ENCODE measurements at regions not wholly inside any gene's neighbourhood (a gene's known extent, or its start where the extent isn't known, plus 50 kb on each side); places are given as distances from the start of the nearest gene placed in this dataset.

DNA sequence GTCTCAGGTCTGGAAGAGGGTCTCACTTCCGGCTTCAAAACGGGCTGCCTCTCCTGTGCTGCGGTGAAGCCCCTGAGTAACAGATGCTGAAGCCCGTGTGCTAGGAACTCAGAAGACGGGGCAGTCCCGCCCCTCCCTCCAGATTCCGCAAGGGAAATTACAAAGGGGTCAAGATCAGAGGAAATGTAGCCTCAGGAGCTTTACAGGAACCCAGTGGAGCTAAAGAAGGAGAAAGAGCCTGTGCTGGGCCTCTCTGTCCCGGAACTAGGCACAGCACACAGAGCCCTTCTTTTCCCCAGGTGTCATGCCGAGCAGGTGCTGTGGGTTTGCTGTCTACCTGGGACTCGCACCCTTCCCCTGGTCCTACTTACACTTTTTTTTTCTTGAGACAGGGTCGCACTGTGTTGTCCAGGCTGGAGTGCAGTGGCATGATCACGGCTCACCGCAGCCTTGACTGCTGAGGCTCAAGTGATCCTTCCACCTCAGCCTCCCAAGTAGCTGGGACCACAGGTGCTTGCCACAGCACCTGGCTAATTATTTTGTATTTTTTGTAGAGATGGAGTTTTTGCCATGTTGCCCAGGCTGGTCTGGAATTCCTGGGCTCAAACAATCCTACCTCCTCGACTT, 72.7 kb upstream of the MAP4K4 start:
- Mint-ChIP-seq H3K9me3 (no peaks in the 10 kb centered on the region), H3K4me3 (no peak overlapping the region), H3K27me3 (no peaks in the 10 kb centered on the region), H3K36me3 (ENCODE audit: low read depth) (no peaks in the 10 kb centered on the region), H3K4me1 (ENCODE audit: low read depth) (peaks cover 28% of the 10 kb centered on the region), H3K27ac (no peak overlapping the region)
- ChIA-PET POLR2A (no interaction called here), CTCF (interaction anchor here (1.2 kb wide), 1 partner anchor 9 kb away, joined by 4 read pairs; no protein-coding TSS in a partner anchor)
- no peak for DNase-seq
- ATAC-seq, result no peak
- intact Hi-C loops (cut with micrococcal nuclease), result no loop called here
- TF ChIP-seq, protein P1, sequence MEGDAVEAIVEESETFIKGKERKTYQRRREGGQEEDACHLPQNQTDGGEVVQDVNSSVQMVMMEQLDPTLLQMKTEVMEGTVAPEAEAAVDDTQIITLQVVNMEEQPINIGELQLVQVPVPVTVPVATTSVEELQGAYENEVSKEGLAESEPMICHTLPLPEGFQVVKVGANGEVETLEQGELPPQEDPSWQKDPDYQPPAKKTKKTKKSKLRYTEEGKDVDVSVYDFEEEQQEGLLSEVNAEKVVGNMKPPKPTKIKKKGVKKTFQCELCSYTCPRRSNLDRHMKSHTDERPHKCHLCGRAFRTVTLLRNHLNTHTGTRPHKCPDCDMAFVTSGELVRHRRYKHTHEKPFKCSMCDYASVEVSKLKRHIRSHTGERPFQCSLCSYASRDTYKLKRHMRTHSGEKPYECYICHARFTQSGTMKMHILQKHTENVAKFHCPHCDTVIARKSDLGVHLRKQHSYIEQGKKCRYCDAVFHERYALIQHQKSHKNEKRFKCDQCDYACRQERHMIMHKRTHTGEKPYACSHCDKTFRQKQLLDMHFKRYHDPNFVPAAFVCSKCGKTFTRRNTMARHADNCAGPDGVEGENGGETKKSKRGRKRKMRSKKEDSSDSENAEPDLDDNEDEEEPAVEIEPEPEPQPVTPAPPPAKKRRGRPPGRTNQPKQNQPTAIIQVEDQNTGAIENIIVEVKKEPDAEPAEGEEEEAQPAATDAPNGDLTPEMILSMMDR (IDR thresholded peaks at IDR 0.05), result no peak

DNA sequence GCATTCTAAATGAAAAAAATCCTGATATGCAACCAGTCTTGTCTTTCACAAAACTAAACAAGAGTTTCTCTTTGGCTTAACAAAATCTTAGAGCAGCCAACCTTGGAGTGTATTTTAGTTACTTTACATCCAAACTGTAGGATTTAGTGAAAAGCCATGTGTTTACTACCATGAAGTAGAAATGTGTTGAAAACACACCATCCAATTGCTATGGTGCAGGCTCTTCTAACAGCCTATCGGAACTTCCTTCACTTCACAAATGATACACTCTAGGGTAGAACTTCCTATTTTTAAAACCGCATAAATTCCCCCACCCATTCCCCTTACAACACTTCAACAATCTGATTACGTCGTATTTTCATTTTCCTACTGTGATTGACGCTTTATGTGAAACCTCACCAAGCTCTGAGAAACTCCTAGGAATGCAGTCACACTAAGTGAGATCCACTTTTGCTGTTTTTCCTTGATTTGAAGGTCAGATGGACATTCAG, 74.4 kb upstream of the MAP4K4 start:
- ChIA-PET POLR2A (no interaction called here), CTCF (no interaction called here)
- Mint-ChIP-seq H3K27me3 (no peaks in the 10 kb centered on the region), H3K36me3 (ENCODE audit: low read depth) (no peaks in the 10 kb centered on the region), H3K9me3 (no peaks in the 10 kb centered on the region), H3K27ac (peak overlapping the region; percentile 53), H3K4me1 (ENCODE audit: low read depth) (peaks cover 28% of the 10 kb centered on the region), H3K4me3 (peak overlapping the region; percentile 5)
- TF ChIP-seq, protein P1 (IDR thresholded peaks at IDR 0.05), result no peak
- DNase-seq (no peak), ATAC-seq (peak; percentile 60)
- intact Hi-C loops (cut with micrococcal nuclease), result no loop called here

- intact Hi-C loops (cut with micrococcal nuclease), result no loop called here
- ChIA-PET CTCF (no interaction called here), POLR2A (no interaction called here)
- Mint-ChIP-seq H3K9me3 (no peaks in the 10 kb centered on the region), H3K4me1 (ENCODE audit: low read depth) (peaks cover 28% of the 10 kb centered on the region), H3K27me3 (no peaks in the 10 kb centered on the region), H3K4me3 (peak overlapping the region; percentile 5), H3K27ac (peak overlapping the region; percentile 53), H3K36me3 (ENCODE audit: low read depth) (no peaks in the 10 kb centered on the region)
- TF ChIP-seq, protein P1 (IDR thresholded peaks at IDR 0.05), result no peak
- peak; percentile 10 for DNase-seq
- ATAC-seq, result peak; percentile 67
Measured at GRCh38 chr2:101622210-101623030, 75.1 kb upstream of the MAP4K4 start.

DNA sequence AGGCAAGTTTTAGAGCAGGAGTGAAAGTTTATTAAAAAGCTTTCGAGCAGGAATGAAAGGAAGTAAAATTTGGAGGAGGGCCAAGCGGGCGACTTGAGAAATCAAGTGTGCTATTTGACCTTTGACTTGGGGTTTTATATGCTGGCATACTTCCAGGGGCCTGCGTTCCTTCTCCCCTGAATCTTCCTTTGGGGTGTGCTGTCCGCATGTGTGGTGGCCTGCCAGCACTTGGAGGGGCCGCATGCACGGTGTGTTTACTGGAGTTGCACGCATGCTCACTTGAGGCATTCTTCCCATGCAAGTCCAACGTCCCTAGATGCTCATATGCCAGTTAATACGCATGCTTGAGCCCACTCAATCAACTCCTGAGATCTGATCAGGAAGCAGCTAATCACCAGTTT, 78.3 kb upstream of the MAP4K4 start:
- Mint-ChIP-seq H3K4me3 (no peak overlapping the region), H3K27ac (no peak overlapping the region), H3K9me3 (no peaks in the 10 kb centered on the region), H3K4me1 (ENCODE audit: low read depth) (peaks cover 29% of the 10 kb centered on the region), H3K27me3 (no peaks in the 10 kb centered on the region), H3K36me3 (ENCODE audit: low read depth) (no peaks in the 10 kb centered on the region)
- DNase-seq (no peak), ATAC-seq (no peak)
- CTCF ChIA-PET, result interaction anchor here (1.8 kb wide), 1 partner anchor 200 kb away, joined by 4 read pairs; no protein-coding TSS in a partner anchor
- intact Hi-C loops (cut with micrococcal nuclease), result no loop called here
- POLR2A ChIA-PET, result no interaction called here
- TF ChIP-seq, protein P1 (IDR thresholded peaks at IDR 0.05), result no peak

DNA sequence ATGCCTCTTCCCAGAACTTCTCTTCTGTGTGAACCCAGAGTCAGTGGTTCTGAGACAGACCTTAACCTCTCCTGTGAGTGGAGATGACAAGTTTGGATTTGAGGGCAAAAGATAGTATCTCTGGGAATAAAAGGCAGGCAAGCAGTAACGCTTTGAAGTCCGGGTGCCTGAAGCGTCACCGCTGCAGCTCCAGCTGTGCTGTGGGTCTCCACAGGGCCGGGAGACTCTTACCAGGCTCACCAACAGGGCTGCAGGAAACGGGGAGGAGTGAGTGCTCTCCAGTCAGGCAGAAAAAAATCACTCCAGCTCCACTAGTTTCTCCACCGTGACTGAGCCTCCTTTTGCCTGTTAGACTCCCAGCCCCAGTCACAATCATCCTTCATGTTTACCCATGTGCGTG, 79.7 kb upstream of the MAP4K4 start:
- Mint-ChIP-seq H3K27ac (no peak overlapping the region), H3K27me3 (no peaks in the 10 kb centered on the region), H3K9me3 (no peaks in the 10 kb centered on the region), H3K4me1 (ENCODE audit: low read depth) (peaks cover 18% of the 10 kb centered on the region), H3K4me3 (no peak overlapping the region), H3K36me3 (ENCODE audit: low read depth) (no peaks in the 10 kb centered on the region)
- no peak for ATAC-seq
- ChIA-PET POLR2A (no interaction called here), CTCF (no interaction called here)
- intact Hi-C loops (cut with micrococcal nuclease), result no loop called here
- TF ChIP-seq, protein P1 (IDR thresholded peaks at IDR 0.05), result no peak
- no peak for DNase-seq
